ENCODE measurements at regions not wholly inside any gene's neighbourhood (a gene's known extent, or its start where the extent isn't known, plus 50 kb on each side); places are given as distances from the start of the nearest gene placed in this dataset.
A peak's percentile ranks its signal among the peaks of the same experiment; 100 is the strongest.

DNA sequence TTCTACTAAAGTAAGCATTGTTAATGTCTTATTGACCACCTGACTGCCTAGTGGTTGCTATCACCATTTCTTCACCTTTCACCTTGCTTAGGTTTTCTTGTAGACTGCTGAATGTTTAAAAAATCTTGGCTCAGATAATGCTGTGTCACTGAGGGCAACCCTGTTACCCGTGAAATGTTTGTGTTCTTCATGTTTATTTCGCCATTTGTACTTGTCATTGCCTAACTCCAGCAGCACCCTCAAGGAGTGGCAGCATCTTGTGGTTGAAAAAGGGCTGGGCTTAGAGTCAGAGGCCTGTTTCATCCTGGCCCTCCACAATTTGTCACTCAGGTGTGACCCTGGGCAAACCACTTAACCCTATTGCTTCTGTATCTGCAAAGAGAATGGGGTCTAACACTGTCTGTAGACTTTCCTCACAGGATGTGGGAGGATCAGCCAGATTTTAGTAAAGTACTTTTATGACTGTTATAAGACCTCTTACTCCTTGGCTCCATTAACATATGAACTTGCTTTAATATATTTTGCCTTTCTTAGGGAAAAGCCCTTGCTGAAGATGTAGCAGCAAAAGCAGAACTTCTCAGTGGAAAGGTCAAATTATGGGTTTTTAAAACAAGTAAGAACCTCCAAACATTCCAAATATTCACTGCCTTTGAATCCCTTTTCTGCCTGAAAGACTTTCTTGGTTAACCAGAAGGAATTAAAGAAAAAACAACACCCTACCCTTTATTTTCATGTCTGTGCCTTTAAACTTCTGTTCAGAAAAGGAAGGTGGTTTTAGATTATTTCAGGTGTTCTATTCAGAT lies 154.5 kb upstream of the C11orf87 start:
- DNase-seq (ENCODE audit: low read depth) = peak; percentile 20

DNA sequence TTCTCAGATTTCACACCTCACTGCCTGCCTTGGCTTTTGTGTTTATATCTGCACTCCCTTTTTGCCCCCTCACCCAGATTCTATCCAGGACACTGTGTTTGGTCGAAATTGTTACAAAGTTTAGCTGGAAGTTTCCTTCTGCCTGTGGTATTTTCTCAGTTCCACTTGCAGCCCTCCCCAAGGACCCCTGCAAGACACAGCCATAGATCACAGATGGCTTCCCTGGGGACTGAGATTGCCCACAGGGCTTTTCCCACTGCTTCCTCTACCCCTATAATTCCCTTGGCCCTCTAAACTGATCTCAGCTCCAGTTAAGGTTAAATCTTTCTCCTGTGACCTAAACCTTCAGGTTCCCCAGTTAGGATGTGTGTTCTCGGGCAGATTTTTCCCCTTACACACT lies 146.1 kb upstream of the C11orf87 start:
- no peak for DNase-seq (ENCODE audit: low read depth)

DNA sequence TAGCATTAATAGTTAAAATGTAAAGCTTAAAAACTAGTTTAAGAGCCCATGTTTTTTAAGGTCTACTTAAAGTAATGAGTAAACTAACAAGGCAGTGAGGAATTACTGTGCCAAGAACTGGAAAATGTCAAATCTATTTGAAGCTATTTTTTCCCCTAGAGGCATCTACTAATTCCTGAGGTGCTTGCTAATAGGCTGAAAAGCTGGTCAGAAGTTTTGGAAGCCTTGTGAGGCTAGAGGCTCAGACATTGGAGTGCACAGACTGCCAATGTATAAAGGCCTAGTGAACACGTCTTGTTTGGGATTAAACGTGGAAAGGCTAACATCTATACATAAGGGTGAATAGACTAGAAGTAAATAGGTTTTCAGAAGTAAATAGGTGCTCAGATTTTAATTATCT lies 136.5 kb upstream of the C11orf87 start:
- no peak for DNase-seq (ENCODE audit: low read depth)

DNA sequence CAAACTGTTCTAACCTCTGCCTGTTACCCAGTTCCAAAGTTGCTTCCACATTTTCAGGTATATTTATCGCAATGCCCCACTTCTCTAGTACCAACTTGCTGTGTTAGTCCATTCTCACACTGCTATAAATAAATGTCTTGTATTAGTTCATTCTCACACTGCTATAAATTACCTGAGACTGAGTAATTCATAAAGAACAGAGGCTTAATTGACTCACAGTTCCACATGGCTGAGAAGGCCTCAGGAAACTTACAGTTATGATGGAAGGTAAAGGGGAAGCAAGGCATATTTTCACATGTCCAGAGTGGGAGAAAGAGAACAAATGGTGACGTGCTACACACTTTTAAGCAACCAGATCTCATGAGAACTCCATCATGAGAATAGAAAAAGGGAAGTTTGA lies 130.4 kb upstream of the C11orf87 start:
- DNase-seq (ENCODE audit: low read depth) = no peak

DNA sequence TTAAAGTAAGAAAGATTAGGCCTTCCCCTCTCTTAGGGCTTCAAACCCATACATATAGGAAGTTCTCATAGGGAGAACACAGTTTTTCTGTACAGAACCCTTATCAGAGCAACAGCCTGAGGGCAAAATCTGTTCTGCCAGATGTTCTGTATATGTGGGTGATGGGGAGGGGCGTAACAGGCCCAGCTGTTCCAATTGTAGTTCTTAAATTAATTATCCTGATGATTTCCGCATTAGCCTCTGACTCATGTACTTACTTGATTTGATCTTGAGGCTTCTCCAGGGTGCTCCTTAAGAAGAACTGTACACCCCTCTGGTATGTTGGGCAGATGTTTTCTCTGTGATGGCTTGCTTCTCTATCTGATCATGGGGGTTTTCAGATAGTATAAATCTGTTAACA lies 123.1 kb upstream of the C11orf87 start:
- no peak for DNase-seq (ENCODE audit: low read depth)

DNA sequence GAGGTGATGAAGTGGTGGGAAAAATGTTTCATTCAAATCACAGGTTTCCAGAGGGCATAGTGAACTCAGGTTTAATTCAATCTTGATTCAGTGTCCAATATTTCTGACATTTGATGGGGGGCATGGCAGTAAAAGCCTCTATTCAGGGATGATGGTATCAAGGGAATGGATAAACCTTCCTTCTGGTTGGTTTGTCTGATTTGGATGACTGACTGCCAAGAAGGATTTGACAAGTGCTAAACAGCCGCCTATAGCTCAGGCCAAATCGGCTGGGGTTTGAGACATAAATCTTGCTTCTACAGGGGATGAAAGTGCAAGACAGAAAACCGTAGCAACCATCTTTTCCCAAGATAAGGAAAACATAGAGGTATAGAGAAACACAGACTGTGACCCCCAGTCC lies 121.8 kb upstream of the C11orf87 start:
- no peak for DNase-seq (ENCODE audit: low read depth)

DNA sequence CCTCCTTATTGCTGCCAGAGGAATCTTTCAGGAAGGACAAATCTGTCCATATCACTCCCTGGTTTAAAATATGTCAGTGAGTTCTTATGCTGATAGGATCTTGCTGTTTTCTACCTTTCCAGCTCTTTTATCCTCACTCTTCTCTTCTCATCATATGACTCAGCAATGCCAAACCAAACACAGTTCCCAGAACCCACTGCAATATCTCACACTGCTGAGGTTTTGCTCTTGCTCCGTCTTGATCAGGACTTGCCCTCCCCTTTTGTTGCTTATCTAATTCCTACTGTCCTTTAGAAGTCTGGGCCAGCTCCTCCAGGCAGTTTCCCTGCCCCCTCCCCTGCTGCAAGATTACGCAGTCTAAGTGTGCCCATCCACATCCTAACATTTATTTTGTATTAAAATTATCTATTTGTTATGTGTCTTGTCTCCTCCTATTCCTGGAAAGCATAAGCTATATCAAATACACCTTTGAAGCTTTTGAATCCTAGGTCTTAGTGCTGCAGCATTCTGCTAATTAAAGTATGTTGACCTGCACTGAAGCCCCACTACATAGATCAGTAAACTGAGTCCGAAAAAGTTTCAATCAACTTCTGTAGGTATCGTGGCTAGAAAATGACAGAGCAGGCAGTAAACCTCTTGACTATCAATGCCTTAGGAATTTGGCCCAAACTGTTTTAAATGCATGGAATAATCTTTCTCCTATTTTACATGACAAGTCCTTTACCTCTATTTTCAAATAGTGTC lies 119.2 kb upstream of the C11orf87 start:
- DNase-seq (ENCODE audit: low read depth) = no peak

DNA sequence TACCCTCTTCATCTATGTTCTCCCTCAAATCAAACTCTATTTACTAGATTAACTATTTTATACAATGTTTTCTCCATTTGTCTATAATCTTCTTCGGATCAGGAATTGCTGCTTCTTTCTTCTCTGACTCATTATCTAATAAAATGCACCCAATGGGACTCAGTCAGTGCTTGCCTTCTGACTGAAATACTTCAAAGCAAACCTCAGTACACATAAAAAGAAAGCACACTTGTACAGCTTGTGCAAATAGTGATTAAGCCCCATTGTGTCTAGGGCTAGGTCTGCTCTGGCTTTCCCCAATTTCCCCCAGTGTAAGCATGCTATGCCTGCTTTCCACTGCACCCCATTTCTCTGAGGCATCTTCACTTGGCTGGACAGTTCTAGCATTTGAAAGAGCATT lies 118.6 kb upstream of the C11orf87 start:
- DNase-seq (ENCODE audit: low read depth) = peak; percentile 14

DNA sequence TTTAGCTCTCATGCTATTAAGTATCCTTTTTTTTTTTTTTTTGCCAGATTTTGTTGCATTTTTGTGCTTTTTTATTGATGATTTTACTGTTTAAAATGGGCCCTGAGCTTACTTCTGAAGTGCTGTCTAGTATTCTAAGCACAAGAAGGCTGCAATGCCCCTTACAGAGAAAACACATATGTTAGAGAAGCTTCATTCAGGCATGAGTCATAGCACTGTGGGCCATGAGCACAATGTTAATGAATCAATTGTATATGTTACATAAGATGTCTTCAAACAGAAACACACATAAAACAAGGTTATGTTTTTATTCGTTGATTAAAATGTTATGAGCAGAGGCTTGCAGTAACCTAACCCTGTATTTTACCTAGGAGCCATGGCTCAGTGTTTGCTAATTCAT lies 117.8 kb upstream of the C11orf87 start:
- DNase-seq (ENCODE audit: low read depth) = no peak

DNA sequence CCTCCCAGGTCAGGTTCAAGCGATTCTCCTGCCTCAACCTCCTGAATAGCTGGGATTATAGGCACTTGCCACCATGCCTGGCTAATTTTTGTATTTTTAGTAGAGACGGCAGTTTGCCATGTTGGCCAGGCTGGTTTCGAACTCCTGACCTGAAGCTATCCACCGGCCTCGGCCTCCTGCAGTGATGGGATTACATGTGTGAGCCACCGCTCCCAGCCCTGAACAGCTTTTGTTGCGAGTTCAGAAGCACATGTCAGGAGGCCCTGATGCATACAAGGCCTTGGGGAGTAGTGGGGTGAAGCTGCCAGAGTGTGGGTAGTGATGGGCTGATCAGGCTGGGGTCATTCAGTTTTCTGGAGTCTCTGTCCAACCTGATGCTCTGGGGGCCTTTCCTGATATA lies 117.0 kb upstream of the C11orf87 start:
- no peak for DNase-seq (ENCODE audit: low read depth)

DNA sequence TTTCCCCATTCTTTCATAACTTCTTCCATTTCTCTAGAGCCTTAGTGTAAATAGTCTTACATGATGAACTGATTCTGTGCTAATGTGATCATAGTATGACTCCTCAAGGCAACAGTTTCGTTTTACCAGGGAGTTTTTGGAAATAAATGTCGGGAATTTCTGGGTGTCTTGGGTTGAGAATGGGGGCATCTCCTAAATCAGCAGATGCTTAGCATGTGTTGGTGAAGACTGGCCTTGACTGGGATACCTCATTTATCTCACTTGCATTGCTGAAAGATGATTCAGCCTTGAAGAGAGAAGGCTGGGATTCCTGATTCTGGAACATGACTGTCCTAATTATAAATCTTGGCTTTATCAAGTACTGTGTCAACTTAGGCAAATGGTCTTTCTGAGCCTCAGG lies 115.7 kb upstream of the C11orf87 start:
- DNase-seq (ENCODE audit: low read depth) = peak; percentile 29

DNA sequence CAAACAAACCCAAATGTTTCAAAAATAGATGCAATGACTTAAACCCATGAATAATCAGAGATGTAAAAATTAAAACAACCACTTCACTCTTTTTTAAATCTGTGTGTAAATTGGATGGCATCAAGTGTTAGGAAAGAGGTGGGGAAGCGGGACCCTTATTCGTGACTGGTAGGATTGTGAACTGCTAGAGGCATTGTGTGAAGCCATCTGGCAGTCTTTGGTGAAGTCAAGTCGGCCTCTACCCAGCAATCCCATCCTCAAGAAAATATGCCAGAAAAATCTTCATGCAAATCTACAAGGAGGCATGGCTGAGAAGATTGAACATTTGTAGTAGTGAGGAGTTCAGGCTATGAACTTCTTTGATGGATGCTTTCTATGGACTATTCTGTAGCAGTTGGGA lies 114.6 kb upstream of the C11orf87 start:
- no peak for DNase-seq (ENCODE audit: low read depth)

DNA sequence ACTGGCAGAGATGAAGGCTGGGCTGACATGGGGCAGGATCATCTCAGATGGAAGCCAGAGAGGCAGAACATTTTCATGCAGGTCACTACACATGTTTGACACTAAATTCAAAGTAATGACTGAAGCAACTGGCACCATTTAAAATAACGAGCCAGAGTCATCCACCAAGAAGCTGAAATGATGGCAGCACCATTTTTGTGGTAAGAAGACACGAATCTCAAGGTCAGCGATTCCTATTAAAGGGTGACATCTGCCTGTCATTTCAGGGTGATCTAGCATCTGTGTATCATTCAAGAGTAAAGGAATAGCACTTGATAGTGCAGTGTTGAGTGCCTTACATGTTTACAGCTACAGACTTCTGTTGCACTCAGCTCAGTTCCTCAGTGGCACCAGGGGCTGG lies 113.4 kb upstream of the C11orf87 start:
- DNase-seq (ENCODE audit: low read depth) = no peak

DNA sequence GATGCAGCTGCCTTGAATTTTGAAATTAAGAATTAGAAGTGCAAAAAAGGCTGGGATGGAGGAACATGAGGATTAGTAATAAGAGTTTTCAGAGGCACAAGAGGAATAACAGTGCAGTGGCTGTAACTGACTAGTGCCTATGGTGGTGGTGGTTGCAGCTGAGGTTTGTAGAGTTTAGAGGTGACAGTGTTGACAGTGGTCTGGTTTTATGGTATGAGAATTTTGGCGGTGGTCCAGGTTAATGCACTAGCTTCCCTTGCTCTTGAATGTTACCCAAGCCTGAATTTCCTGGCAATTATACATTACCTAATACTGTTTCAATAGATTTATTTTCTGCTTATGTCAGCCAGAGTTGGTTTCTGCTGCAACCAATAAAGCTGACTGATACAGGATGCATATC lies 112.8 kb upstream of the C11orf87 start:
- DNase-seq (ENCODE audit: low read depth) = peak; percentile 71

DNA sequence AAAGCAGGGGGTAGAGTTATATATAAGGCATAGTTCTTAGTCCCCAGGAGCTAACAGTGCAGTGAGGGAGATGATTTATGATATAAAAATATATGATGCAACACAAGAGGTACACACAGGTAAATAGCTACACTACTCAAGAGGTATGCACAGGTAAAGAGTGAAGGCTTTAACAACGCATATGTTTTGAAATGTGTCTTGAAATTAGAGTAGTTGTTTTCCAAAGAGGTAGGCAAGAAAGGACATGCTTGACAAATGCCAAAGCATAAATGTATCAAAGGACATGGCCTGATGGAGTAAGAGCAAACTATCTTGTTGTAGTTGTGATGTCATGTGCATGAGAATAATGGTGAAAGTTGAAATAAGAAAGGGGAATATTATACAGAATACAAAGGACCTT lies 104.3 kb upstream of the C11orf87 start:
- no peak for DNase-seq (ENCODE audit: low read depth)

DNA sequence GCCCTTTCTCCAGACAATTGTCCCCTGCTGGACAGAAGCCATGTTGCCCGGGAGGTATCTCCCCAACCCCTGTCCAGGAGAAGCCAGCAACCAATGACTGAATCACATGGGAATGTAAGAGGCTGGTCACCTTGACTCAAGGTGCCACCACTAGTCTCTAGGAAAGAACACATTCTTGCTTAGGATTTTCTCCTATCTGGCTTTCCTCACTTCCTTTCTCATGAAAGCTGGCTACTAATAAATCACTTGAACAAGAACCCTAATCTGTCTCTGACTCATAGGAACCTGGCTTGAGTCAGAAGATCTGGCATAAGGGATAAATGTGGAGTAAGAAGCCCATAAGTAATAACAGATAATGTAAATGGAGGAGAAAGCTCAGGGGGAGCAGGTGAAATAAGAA lies 101.4 kb upstream of the C11orf87 start:
- DNase-seq (ENCODE audit: low read depth) = peak; percentile 93

DNA sequence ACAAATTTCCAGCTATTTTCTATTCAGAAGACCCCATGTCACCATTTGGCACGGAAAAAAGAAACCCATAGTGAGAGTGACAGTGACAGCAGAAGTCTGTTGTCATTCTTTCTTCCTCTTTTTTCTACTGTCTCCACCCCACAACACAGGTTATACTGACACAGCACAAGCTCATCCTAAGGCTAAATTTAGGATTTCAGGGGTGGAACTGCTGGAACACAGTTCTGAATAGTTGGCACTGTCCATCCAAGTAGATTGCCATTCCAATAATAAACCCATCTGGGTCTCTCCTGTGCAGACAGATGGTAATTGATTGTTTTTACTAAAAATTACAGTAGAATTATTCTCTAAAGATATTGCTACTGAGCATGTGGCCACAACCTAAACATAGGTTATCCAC lies 95.2 kb upstream of the C11orf87 start:
- DNase-seq (ENCODE audit: low read depth) = no peak

DNA sequence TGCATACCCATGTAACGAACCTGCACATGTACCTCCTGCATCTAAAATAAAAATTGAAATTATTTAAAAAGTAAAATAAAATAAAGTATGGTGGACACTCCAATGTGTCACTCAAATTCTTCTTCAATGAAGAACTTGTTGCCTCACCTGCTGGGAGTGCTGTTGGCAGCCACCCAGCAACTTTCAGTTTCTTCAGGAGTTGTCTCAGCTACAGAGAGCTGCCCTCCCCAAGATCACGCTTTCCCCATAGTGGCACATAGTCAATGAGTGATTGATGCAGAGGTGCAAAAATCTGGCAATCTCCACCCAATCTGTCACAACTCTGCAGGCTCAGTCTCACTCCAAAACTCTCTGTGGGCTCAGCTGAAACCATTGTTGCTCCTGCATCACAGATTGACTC lies 92.3 kb upstream of the C11orf87 start:
- no peak for DNase-seq (ENCODE audit: low read depth)

DNA sequence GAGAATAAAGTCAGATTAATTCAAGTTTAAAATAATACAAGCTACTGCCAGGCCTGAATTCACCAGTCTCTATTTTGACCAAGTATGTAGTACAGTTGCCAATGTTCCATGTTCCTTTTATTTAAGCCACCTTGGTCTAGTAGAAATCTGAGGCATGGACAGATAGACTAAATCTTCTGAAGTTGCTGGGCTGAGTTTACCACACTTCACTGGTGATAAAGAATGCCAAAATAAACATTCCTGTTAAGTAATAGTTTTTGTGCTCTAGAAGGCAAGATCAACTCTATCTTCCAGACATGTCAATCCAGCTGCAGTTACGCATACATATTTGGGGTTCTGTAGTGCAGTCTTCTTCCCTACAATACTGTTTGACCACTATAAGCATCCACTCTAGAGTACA lies 83.9 kb upstream of the C11orf87 start:
- DNase-seq (ENCODE audit: low read depth) = no peak

DNA sequence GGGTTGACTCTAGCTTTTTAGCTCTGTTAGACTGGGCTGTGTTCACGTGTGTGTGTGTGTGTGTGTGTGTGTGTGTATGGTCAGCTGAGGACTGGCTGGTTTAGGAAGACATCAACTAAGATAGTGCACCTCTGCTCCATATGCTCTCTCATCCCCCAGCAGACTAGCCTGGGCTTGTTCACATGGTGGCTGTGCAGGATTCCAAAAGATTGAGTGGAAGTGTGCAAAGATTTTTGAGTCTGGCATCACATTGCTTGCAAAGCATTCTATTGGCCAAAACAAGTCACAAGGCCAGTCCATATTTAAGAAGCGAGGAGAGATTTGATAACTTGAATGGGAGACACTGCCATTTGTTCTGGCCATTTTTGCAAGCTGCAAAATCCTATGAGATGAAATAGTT lies 79.7 kb upstream of the C11orf87 start:
- DNase-seq (ENCODE audit: low read depth) = no peak

DNA sequence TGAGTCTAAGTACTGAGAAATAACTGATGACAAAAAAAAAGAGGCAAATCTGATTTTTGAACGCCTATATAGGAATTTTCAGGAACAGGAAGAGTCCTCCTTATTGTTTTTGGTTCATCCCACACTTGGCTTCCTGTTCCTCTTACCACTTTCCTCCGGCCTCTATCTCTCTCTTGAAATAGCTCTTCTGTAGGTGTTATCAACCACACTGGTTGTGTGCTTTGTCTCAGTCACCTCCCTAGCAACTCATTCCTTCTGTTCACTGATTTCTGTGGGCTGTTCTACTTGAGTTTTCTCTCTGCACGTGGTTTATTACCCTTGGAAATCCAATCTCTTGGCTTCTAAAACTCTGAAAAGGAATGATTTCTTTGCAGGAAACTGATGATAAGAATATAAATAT lies 78.7 kb upstream of the C11orf87 start:
- no peak for DNase-seq (ENCODE audit: low read depth)

DNA sequence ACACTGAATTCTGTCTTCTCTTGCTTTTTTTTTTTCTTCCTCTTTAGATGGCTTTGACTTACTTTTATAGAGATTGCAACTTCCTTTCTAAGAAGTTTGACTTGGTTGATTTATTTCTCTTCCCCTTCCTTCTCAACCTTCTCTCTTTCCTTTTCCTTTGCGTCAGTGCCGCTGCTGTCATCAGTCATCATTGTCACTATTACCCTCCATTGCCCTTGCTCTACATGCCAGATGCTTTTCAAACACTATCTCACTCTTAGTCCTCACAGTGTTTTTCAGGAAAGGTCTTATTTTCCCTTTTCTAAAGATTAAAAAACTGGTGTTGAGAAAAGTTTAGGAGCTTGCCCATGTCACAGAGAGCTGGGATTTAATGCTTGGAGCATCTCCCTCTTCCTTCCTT lies 74.7 kb upstream of the C11orf87 start:
- DNase-seq (ENCODE audit: low read depth) = no peak

DNA sequence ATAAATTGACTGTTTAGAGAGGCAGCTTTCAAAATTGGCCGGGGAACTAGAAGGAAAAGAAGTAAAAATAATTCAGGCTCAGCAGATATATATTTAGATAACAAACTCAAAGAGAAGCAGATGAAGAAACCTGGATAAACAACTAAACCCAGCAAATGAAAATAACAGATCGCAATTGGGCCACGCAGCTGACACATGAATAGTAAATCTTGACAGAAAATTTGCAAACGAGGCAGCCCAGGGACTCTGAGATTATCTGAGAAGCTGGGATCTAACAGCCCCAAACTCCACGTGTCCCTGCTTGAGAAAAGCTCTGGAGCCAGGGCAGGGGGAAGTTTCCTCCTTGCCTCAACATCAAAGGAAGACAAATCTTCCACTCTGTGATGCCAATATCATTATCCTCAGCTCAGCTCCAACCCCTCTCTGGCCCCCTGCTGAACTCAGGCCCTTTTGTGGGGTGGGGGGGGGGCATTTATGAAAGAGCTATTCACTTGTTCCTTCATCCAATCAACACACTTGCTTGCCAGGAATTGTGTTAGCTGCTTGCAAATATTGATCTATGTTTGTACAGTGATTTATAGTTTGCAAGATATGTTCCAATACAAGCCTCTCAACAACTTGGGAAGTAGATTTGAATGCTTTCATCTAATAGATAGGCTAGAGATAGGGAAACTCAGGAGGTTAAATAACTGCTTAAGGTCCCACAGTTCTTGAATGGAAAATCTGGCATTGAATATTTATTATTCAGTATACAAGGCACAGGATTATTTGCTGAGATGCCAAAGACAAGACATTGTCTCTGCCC lies 72.5 kb upstream of the C11orf87 start:
- DNase-seq (ENCODE audit: low read depth) = no peak

Measured in M059J (cell line).